ENCODE measurements at regions not wholly inside any gene's neighbourhood (a gene's known extent, or its start where the extent isn't known, plus 50 kb on each side); places are given as distances from the start of the nearest gene placed in this dataset.

GRCh38 chr18:55974521-55974920, 386.5 kb upstream of the TCF4 start:
- TF ChIP-seq CTCF (IDR thresholded peaks at IDR 0.05; ENCODE audit: insufficient read depth, low read depth, low read length) (no peak), EZH2 (IDR thresholded peaks at IDR 0.05; ENCODE audit: insufficient read depth, low read length) (no peak)
